Body of pancreas (tissue), 4 donors: ENCODE measurements at regions not wholly inside any gene's neighbourhood (a gene's known extent, or its start where the extent isn't known, plus 50 kb on each side); places are given as distances from the start of the nearest gene placed in this dataset.

Source experiments
- POLR2A ChIP-seq, 3 donors: fragments of 450-650 bp; IDR thresholded peaks; one replicate each; pipeline ENCODE4 v1.6.1; 2016; ENCODE audit warnings: antibody characterized with exemption in 3 of 3, mild to moderate bottlenecking in 2 of 3
- TF ChIP-seq, protein P1 (sequence below), 7 experiments: fragments of 450-650 bp in 4 of 7; fragments of 200-600 bp in 3 of 7; sonication (generic) in 3 of 7; IDR thresholded peaks; one replicate each; pipeline ENCODE4 v1.5.1; 2016 to 2019; ENCODE audit warnings: antibody characterized with exemption in 7 of 7

DNA sequence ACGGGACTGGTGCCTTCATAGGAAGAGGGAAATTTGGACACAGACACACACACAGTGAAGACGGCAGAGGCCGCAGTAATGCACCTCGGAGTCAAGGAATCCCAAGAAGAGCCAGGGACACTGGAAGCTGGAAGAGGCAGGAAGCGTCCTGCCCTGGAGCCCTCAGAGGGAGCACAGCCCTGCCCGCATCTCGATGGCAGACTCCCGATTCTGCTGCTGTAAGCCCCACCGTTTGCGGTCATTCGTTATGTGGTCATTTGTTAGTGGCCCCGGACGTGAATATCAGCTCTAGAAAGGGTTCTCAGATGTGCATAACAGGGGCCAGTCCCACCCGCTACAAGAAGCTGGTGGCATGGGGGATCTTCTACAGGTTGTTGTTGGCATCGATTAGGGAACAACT is 316.6 kb downstream of the FOXL1 start:
- TF ChIP-seq, protein P1, sequence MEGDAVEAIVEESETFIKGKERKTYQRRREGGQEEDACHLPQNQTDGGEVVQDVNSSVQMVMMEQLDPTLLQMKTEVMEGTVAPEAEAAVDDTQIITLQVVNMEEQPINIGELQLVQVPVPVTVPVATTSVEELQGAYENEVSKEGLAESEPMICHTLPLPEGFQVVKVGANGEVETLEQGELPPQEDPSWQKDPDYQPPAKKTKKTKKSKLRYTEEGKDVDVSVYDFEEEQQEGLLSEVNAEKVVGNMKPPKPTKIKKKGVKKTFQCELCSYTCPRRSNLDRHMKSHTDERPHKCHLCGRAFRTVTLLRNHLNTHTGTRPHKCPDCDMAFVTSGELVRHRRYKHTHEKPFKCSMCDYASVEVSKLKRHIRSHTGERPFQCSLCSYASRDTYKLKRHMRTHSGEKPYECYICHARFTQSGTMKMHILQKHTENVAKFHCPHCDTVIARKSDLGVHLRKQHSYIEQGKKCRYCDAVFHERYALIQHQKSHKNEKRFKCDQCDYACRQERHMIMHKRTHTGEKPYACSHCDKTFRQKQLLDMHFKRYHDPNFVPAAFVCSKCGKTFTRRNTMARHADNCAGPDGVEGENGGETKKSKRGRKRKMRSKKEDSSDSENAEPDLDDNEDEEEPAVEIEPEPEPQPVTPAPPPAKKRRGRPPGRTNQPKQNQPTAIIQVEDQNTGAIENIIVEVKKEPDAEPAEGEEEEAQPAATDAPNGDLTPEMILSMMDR (IDR thresholded peaks at IDR 0.05), result no peak
- no peak for TF ChIP-seq POLR2A (IDR thresholded peaks at IDR 0.05)
